ENCODE measurements at regions not wholly inside any gene's neighbourhood (a gene's known extent, or its start where the extent isn't known, plus 50 kb on each side); places are given as distances from the start of the nearest gene placed in this dataset.

- Mint-ChIP-seq H3K4me3 (no peak overlapping the region), H3K27me3 (no peaks in the 10 kb centered on the region), H3K27ac (no peak overlapping the region), H3K4me1 (no peaks in the 10 kb centered on the region), H3K9me3 (peaks cover 0 to 29% (median 11%) of the 10 kb centered on the region in 8 donors), H3K36me3 (no peaks in the 10 kb centered on the region)
- CTCF ChIA-PET (ENCODE audit: partially characterized antibody), result no interaction called here
- POLR2A ChIA-PET (ENCODE audit: partially characterized antibody), result no interaction called here
- Histone ChIP-seq H3K27ac (ENCODE audit: low read depth, low read length) (no peak overlapping the region), H3K27me3 (ENCODE audit: insufficient read depth, low read length) (no peaks in the 10 kb centered on the region), H3K4me1 (ENCODE audit: insufficient read depth, low read length) (no peaks in the 10 kb centered on the region), H3K4me3 (ENCODE audit: low read length in 2 of 2) (no peak overlapping the region), H3K9me3 (ENCODE audit: control insufficient read depth in 1 of 2, low read length in 2 of 2) (no peaks in the 10 kb centered on the region), H3K36me3 (ENCODE audit: insufficient read depth, low read length) (no peaks in the 10 kb centered on the region)
- intact Hi-C loops (cut with micrococcal nuclease), result no loop called here
- no peak for DNase-seq
Observed at GRCh38 chr2:76387294-76387693, 676.6 kb upstream of the GCFC2 start.

GRCh38 chr2:76385943-76386342 is 675.2 kb upstream of the GCFC2 start:
- Mint-ChIP-seq H3K36me3 (no peaks in the 10 kb centered on the region), H3K27me3 (no peaks in the 10 kb centered on the region), H3K9me3 (peaks cover 0 to 23% (median 9%) of the 10 kb centered on the region in 8 donors), H3K27ac (no peak overlapping the region), H3K4me3 (no peak overlapping the region), H3K4me1 (no peaks in the 10 kb centered on the region)
- no peak for DNase-seq
- Histone ChIP-seq H3K27ac (ENCODE audit: low read depth, low read length) (no peak overlapping the region), H3K4me1 (ENCODE audit: insufficient read depth, low read length) (no peaks in the 10 kb centered on the region), H3K4me3 (ENCODE audit: low read length in 2 of 2) (no peak overlapping the region), H3K27me3 (ENCODE audit: insufficient read depth, low read length) (no peaks in the 10 kb centered on the region), H3K9me3 (ENCODE audit: control insufficient read depth in 1 of 2, low read length in 2 of 2) (no peaks in the 10 kb centered on the region), H3K36me3 (ENCODE audit: insufficient read depth, low read length) (no peaks in the 10 kb centered on the region)
- ChIA-PET CTCF (ENCODE audit: partially characterized antibody) (no interaction called here), POLR2A (ENCODE audit: partially characterized antibody) (no interaction called here)
- intact Hi-C loops (cut with micrococcal nuclease), result no loop called here

GRCh38 chr2:76381624-76382023 is 670.9 kb upstream of the GCFC2 start:
- H3K27ac Mint-ChIP-seq, result no peak overlapping the region
- no peaks in the 10 kb centered on the region for H3K27me3 Mint-ChIP-seq

GRCh38 chr2:76378140-76378539 is 667.4 kb upstream of the GCFC2 start:
- POLR2A ChIA-PET (ENCODE audit: partially characterized antibody), result no interaction called here
- Histone ChIP-seq H3K9me3 (ENCODE audit: control insufficient read depth in 1 of 2, low read length in 2 of 2) (no peaks in the 10 kb centered on the region), H3K27ac (ENCODE audit: low read depth, low read length) (no peak overlapping the region), H3K4me1 (ENCODE audit: insufficient read depth, low read length) (no peaks in the 10 kb centered on the region), H3K4me3 (ENCODE audit: low read length in 2 of 2) (no peak overlapping the region), H3K27me3 (ENCODE audit: insufficient read depth, low read length) (no peaks in the 10 kb centered on the region), H3K36me3 (ENCODE audit: insufficient read depth, low read length) (no peaks in the 10 kb centered on the region)
- Mint-ChIP-seq H3K27me3 (no peaks in the 10 kb centered on the region), H3K36me3 (no peaks in the 10 kb centered on the region), H3K27ac (no peak overlapping the region), H3K9me3 (peaks cover 2 to 11% (median 5%) of the 10 kb centered on the region in 8 donors), H3K4me3 (no peak overlapping the region), H3K4me1 (no peaks in the 10 kb centered on the region)
- CTCF ChIA-PET (ENCODE audit: partially characterized antibody), result no interaction called here
- no peak for DNase-seq
- intact Hi-C loops (cut with micrococcal nuclease), result no loop called here

More at GRCh38 chr2:76381624-76382023, 670.9 kb upstream of the GCFC2 start:
- DNase-seq, result no peak
- ChIA-PET CTCF (ENCODE audit: partially characterized antibody) (no interaction called here), POLR2A (ENCODE audit: partially characterized antibody) (no interaction called here)
- Mint-ChIP-seq H3K36me3 (no peaks in the 10 kb centered on the region), H3K4me1 (no peaks in the 10 kb centered on the region), H3K9me3 (peaks cover 3 to 18% (median 5%) of the 10 kb centered on the region in 8 donors), H3K4me3 (no peak overlapping the region)
- H3K27ac ChIP-seq (ENCODE audit: low read depth, low read length), result no peak overlapping the region
- no peaks in the 10 kb centered on the region for H3K4me1 ChIP-seq (ENCODE audit: insufficient read depth, low read length)
- intact Hi-C loops (cut with micrococcal nuclease), result no loop called here
- H3K9me3 ChIP-seq (ENCODE audit: control insufficient read depth in 1 of 2, low read length in 2 of 2), result no peaks in the 10 kb centered on the region
- no peak overlapping the region for H3K4me3 ChIP-seq (ENCODE audit: low read length in 2 of 2)
- no peaks in the 10 kb centered on the region for H3K36me3 ChIP-seq (ENCODE audit: insufficient read depth, low read length)
- H3K27me3 ChIP-seq (ENCODE audit: insufficient read depth, low read length), result no peaks in the 10 kb centered on the region

GRCh38 chr2:76341439-76341838 is 630.7 kb upstream of the GCFC2 start:
- H3K4me3 Mint-ChIP-seq, result no peak overlapping the region
- Histone ChIP-seq H3K27ac (ENCODE audit: low read depth, low read length) (no peak overlapping the region), H3K36me3 (ENCODE audit: insufficient read depth, low read length) (no peaks in the 10 kb centered on the region), H3K27me3 (ENCODE audit: insufficient read depth, low read length) (no peaks in the 10 kb centered on the region), H3K4me1 (ENCODE audit: insufficient read depth, low read length) (no peaks in the 10 kb centered on the region), H3K4me3 (ENCODE audit: low read length in 2 of 2) (no peak overlapping the region), H3K9me3 (ENCODE audit: control insufficient read depth in 1 of 2, low read length in 2 of 2) (no peaks in the 10 kb centered on the region)
- DNase-seq, result no peak
- H3K27me3 Mint-ChIP-seq, result no peaks in the 10 kb centered on the region
- no peak overlapping the region for H3K27ac Mint-ChIP-seq
- ChIA-PET CTCF (ENCODE audit: partially characterized antibody) (no interaction called here), POLR2A (ENCODE audit: partially characterized antibody) (no interaction called here)
- H3K4me1 Mint-ChIP-seq, result no peaks in the 10 kb centered on the region
- no peaks in the 10 kb centered on the region for H3K36me3 Mint-ChIP-seq
- intact Hi-C loops (cut with micrococcal nuclease), result no loop called here
- peaks cover 3 to 14% (median 10%) of the 10 kb centered on the region in 8 donors for H3K9me3 Mint-ChIP-seq

- Mint-ChIP-seq H3K4me3 (no peak overlapping the region), H3K27me3 (no peaks in the 10 kb centered on the region), H3K4me1 (no peaks in the 10 kb centered on the region), H3K27ac (no peak overlapping the region), H3K9me3 (peaks cover 0 to 26% (median 12%) of the 10 kb centered on the region in 8 donors), H3K36me3 (no peaks in the 10 kb centered on the region)
- POLR2A ChIA-PET (ENCODE audit: partially characterized antibody), result no interaction called here
- no peak for DNase-seq
- Histone ChIP-seq H3K9me3 (ENCODE audit: control insufficient read depth in 1 of 2, low read length in 2 of 2) (no peaks in the 10 kb centered on the region), H3K36me3 (ENCODE audit: insufficient read depth, low read length) (no peaks in the 10 kb centered on the region), H3K27me3 (ENCODE audit: insufficient read depth, low read length) (no peaks in the 10 kb centered on the region), H3K4me1 (ENCODE audit: insufficient read depth, low read length) (no peaks in the 10 kb centered on the region), H3K4me3 (ENCODE audit: low read length in 2 of 2) (no peak overlapping the region), H3K27ac (ENCODE audit: low read depth, low read length) (no peak overlapping the region)
- CTCF ChIA-PET (ENCODE audit: partially characterized antibody), result no interaction called here
- intact Hi-C loops (cut with micrococcal nuclease), result no loop called here
Observed at GRCh38 chr2:76332871-76333270, 622.2 kb upstream of the GCFC2 start.

- intact Hi-C loops (cut with micrococcal nuclease), result no loop called here
- Histone ChIP-seq H3K9me3 (ENCODE audit: control insufficient read depth in 1 of 2, low read length in 2 of 2) (no peaks in the 10 kb centered on the region), H3K27ac (ENCODE audit: low read depth, low read length) (no peak overlapping the region), H3K36me3 (ENCODE audit: insufficient read depth, low read length) (no peaks in the 10 kb centered on the region), H3K4me3 (ENCODE audit: low read length in 2 of 2) (no peak overlapping the region), H3K27me3 (ENCODE audit: insufficient read depth, low read length) (no peaks in the 10 kb centered on the region), H3K4me1 (ENCODE audit: insufficient read depth, low read length) (no peaks in the 10 kb centered on the region)
- Mint-ChIP-seq H3K27ac (no peak overlapping the region), H3K4me1 (no peaks in the 10 kb centered on the region), H3K4me3 (no peak overlapping the region), H3K36me3 (no peaks in the 10 kb centered on the region), H3K27me3 (no peaks in the 10 kb centered on the region), H3K9me3 (peaks cover 3 to 19% (median 9%) of the 10 kb centered on the region in 8 donors)
- ChIA-PET CTCF (ENCODE audit: partially characterized antibody) (no interaction called here), POLR2A (ENCODE audit: partially characterized antibody) (no interaction called here)
- DNase-seq, result no peak
Observed at GRCh38 chr2:76330865-76331264, 620.1 kb upstream of the GCFC2 start.

GRCh38 chr2:76326636-76327035 is 615.9 kb upstream of the GCFC2 start:
- Mint-ChIP-seq H3K4me3 (no peak overlapping the region), H3K27me3 (no peaks in the 10 kb centered on the region), H3K9me3 (peaks cover 0 to 17% (median 10%) of the 10 kb centered on the region in 8 donors), H3K4me1 (no peaks in the 10 kb centered on the region), H3K27ac (no peak overlapping the region), H3K36me3 (no peaks in the 10 kb centered on the region)
- intact Hi-C loops (cut with micrococcal nuclease), result no loop called here
- Histone ChIP-seq H3K9me3 (ENCODE audit: control insufficient read depth in 1 of 2, low read length in 2 of 2) (peaks cover 0 to 4% of the 10 kb centered on the region in 2 donors), H3K27me3 (ENCODE audit: insufficient read depth, low read length) (no peaks in the 10 kb centered on the region), H3K27ac (ENCODE audit: low read depth, low read length) (no peak overlapping the region), H3K4me3 (ENCODE audit: low read length in 2 of 2) (no peak overlapping the region), H3K4me1 (ENCODE audit: insufficient read depth, low read length) (no peaks in the 10 kb centered on the region), H3K36me3 (ENCODE audit: insufficient read depth, low read length) (no peaks in the 10 kb centered on the region)
- no peak for DNase-seq
- CTCF ChIA-PET (ENCODE audit: partially characterized antibody), result no interaction called here
- POLR2A ChIA-PET (ENCODE audit: partially characterized antibody), result no interaction called here
